H9 (cell line): ENCODE measurements at regions not wholly inside any gene's neighbourhood (a gene's known extent, or its start where the extent isn't known, plus 50 kb on each side); places are given as distances from the start of the nearest gene placed in this dataset.

Experiments
- DNase-seq: peaks from one replicate; pipeline ENCODE4 v3.0.0-alpha.2; 2017
- H2AFZ ChIP-seq: one replicate; pipeline ENCODE4 v1.6.1; 2013; ENCODE audit warnings: mild to moderate bottlenecking, low read length, control low read depth, moderate library complexity
- H2AK5ac ChIP-seq: 2 replicates; pipeline ENCODE4 v1.6.1; 2013; ENCODE audit warnings: low read length, control low read depth, mixed read lengths; ENCODE audit not compliant: insufficient read length
- H2BK120ac ChIP-seq: one replicate; pipeline ENCODE4 v1.6.1; 2013; ENCODE audit warnings: low read depth, mild to moderate bottlenecking, low read length, control low read depth, inconsistent platforms; ENCODE audit not compliant: poor library complexity, severe bottlenecking
- H2BK12ac ChIP-seq: 2 replicates; pipeline ENCODE4 v1.6.1; 2013; ENCODE audit warnings: low read length, control low read depth, mixed read lengths, low read depth; ENCODE audit not compliant: insufficient read length
- H2BK15ac ChIP-seq: 2 replicates; pipeline ENCODE4 v1.6.1; 2013; ENCODE audit warnings: low read depth, low read length, control low read depth
- H2BK20ac ChIP-seq: one replicate; pipeline ENCODE4 v1.6.1; 2013; ENCODE audit warnings: low read depth, mild to moderate bottlenecking, low read length, control low read depth, inconsistent platforms; ENCODE audit not compliant: poor library complexity, severe bottlenecking
- H2BK5ac ChIP-seq: 2 replicates; pipeline ENCODE4 v1.6.1; 2013; ENCODE audit warnings: low read length, control low read depth, mixed read lengths; ENCODE audit not compliant: insufficient read length
- H3K14ac ChIP-seq: 2 replicates; pipeline ENCODE4 v1.6.1; 2013; ENCODE audit warnings: low read length, control low read depth; ENCODE audit not compliant: insufficient read depth
- H3K18ac ChIP-seq: 2 replicates; pipeline ENCODE4 v1.6.1; 2013; ENCODE audit warnings: low read depth, mild to moderate bottlenecking, mixed read lengths, low read length, control low read depth; ENCODE audit not compliant: insufficient read length
- H3K23ac ChIP-seq: 2 replicates; pipeline ENCODE4 v1.6.1; 2013; ENCODE audit warnings: low read length, control low read depth, mixed read lengths, low read depth; ENCODE audit not compliant: insufficient read length
- H3K23me2 ChIP-seq: 2 replicates; pipeline ENCODE4 v1.6.1; 2013; ENCODE audit warnings: low read depth, mild to moderate bottlenecking, mixed read lengths, low read length, control low read depth; ENCODE audit not compliant: insufficient read length, poor library complexity, severe bottlenecking
- H3K27ac ChIP-seq: 2 replicates; pipeline ENCODE4 v1.5.1; 2013; ENCODE audit warnings: low read length, control low read depth, mixed read lengths, low read depth; ENCODE audit not compliant: insufficient read length
- H3K27me3 ChIP-seq: 2 replicates; pipeline ENCODE4 v1.6.1; 2013; ENCODE audit warnings: low read length, control low read depth, inconsistent platforms; ENCODE audit not compliant: insufficient read depth
- H3K4ac ChIP-seq: 2 replicates; pipeline ENCODE4 v1.6.1; 2013; ENCODE audit warnings: low read depth, mild to moderate bottlenecking, control low read depth, inconsistent platforms, low read length, moderate library complexity
- H3K4me1 ChIP-seq: 2 replicates; pipeline ENCODE4 v1.6.1; 2013; ENCODE audit warnings: low read length, control low read depth, inconsistent platforms; ENCODE audit not compliant: insufficient read depth
- H3K4me2 ChIP-seq: 2 replicates; pipeline ENCODE4 v1.6.1; 2013; ENCODE audit warnings: low read length, control low read depth, mixed read lengths; ENCODE audit not compliant: insufficient read length, insufficient read depth
- H3K56ac ChIP-seq: 2 replicates; pipeline ENCODE4 v1.6.1; 2013; ENCODE audit warnings: low read depth, mild to moderate bottlenecking, mixed read lengths, low read length, control low read depth; ENCODE audit not compliant: insufficient read length
- H3K79me1 ChIP-seq: 2 replicates; pipeline ENCODE4 v1.6.1; 2013; ENCODE audit warnings: low read depth, mild to moderate bottlenecking, moderate library complexity, low read length, control low read depth, inconsistent platforms; ENCODE audit not compliant: insufficient read depth, poor library complexity, severe bottlenecking
- H3K79me2 ChIP-seq: 2 replicates; pipeline ENCODE4 v1.6.1; 2013; ENCODE audit warnings: low read length, control low read depth, inconsistent platforms; ENCODE audit not compliant: insufficient read depth
- H3K9ac ChIP-seq: 2 replicates; pipeline ENCODE4 v1.6.1; 2013; ENCODE audit warnings: low read length, control low read depth, mixed read lengths; ENCODE audit not compliant: insufficient read length; ENCODE audit errors: extremely low read depth
- H3K9me3 ChIP-seq: one replicate; pipeline ENCODE4 v1.6.1; 2013; ENCODE audit warnings: low read depth, low read length, inconsistent platforms; ENCODE audit not compliant: control insufficient read depth
- H3T11ph ChIP-seq: one replicate; pipeline ENCODE4 v1.6.1; 2013; ENCODE audit warnings: mild to moderate bottlenecking, low read length, control low read depth, inconsistent platforms
- H4K20me1 ChIP-seq: one replicate; pipeline ENCODE4 v1.6.1; 2013; ENCODE audit not compliant: control insufficient read depth, insufficient read length, insufficient read depth
- H4K5ac ChIP-seq: 2 replicates; pipeline ENCODE4 v1.6.1; 2013; ENCODE audit warnings: low read depth, mild to moderate bottlenecking, mixed read lengths, low read length, control low read depth; ENCODE audit not compliant: insufficient read length
- H4K8ac ChIP-seq: replicated peaks from 2 replicates; pipeline ENCODE4 v1.6.1; 2013; ENCODE audit warnings: low read length, control low read depth, mixed read lengths, low read depth; ENCODE audit not compliant: insufficient read length
- H4K91ac ChIP-seq: 2 replicates; pipeline ENCODE4 v1.6.1; 2013; ENCODE audit warnings: low read depth, mild to moderate bottlenecking, moderate library complexity, mixed read lengths, low read length, control low read depth; ENCODE audit not compliant: insufficient read length
- H3K27ac Mint-ChIP-seq, 3 experiments: 2 replicates in 2 of 3; 3 replicates in 1 of 3; pipeline ENCODE4 v1.8.0; 2020 to 2021; ENCODE audit warnings: mixed read lengths in 3 of 3, mild to moderate bottlenecking in 1 of 3, moderate library complexity in 1 of 3
- H3K27me3 Mint-ChIP-seq: 2 replicates; pipeline ENCODE4 v1.8.0; 2021; ENCODE audit warnings: low read depth, mild to moderate bottlenecking, moderate library complexity, mixed read lengths
- H3K36me3 Mint-ChIP-seq, 3 experiments: 2 replicates in 2 of 3; 3 replicates in 1 of 3; pipeline ENCODE4 v1.8.0; 2020 to 2021; ENCODE audit warnings: low read depth in 3 of 3, mixed read lengths in 3 of 3; ENCODE audit not compliant: insufficient read depth in 1 of 3
- H3K4me1 Mint-ChIP-seq, 2 experiments: 2 replicates each; pipeline ENCODE4 v1.8.0; 2020; ENCODE audit warnings: mixed read lengths in 2 of 2
- H3K4me3 Mint-ChIP-seq, 2 experiments: 2 replicates in 1 of 2; 3 replicates in 1 of 2; pipeline ENCODE4 v1.8.0; 2020 to 2021; ENCODE audit warnings: mild to moderate bottlenecking in 2 of 2, mixed read lengths in 2 of 2, moderate library complexity in 1 of 2
- H3K9me3 Mint-ChIP-seq, 2 experiments: 2 replicates in 1 of 2; 3 replicates in 1 of 2; pipeline ENCODE4 v1.8.0; 2020; ENCODE audit warnings: mild to moderate bottlenecking in 2 of 2, mixed read lengths in 2 of 2, moderate library complexity in 1 of 2
- WGBS: extraction: QIAGEN DNeasy Blood & Tissue Kit; methylation state at CpG from one replicate; pipeline ENCODE4 v1.1.7; 2013; ENCODE audit warnings: missing lambda C conversion rate, low lambda C conversion rate, mixed read lengths; ENCODE audit not compliant: insufficient read length; ENCODE audit errors: extremely low coverage; 5-methylcytosine and 5-hydroxymethylcytosine counted together
- TF ChIP-seq, protein P1 (sequence below): fragments of 200-600 bp; sonication (generic); conservative IDR thresholded peaks from 3 replicates; pipeline ENCODE4 v1.8.0; 2021; ENCODE audit warnings: antibody characterized with exemption, mild to moderate bottlenecking

DNA sequence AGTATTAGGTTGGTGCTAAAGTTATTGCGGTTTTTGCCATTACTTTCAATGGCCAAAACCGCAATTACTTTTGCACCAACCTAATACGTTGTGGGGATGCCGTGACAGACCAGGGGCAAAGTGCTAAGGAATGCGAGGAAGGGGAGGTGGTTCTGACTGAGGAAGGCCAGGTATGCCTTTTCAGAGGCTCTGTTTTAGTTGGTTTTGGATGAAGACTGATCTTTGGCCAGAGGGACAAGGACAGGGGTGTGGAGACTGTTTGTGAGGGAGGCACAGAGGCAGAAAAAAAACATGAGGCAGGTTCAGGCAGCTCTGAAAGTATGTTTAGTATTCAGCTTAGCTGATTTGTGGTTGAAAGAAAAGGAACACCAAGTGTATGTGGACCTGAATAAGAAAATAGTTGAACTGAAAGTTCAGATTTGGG, 358.2 kb downstream of the RPS6KC1 start:
- no peaks in the 10 kb centered on the region for H3K79me1 ChIP-seq
- H4K20me1 ChIP-seq = no peaks in the 10 kb centered on the region
- H3T11ph ChIP-seq = no peak overlapping the region
- no peak overlapping the region for H3K14ac ChIP-seq
- no peaks in the 10 kb centered on the region for H3K4me1 ChIP-seq
- WGBS = no CpG with 5 or more reads among the region's 5 CpGs
- Mint-ChIP-seq H3K36me3 (peaks cover 5 to 10% (median 9%) of the 10 kb centered on the region in 3 experiments; a peak in 4 of 7 replicates), H3K27me3 (peaks cover 5% of the 10 kb centered on the region), H3K27ac (no peak overlapping the region), H3K4me3 (no peak overlapping the region), H3K4me1 (peaks cover 16 to 20% of the 10 kb centered on the region in 2 experiments), H3K9me3 (peaks cover 8 to 10% of the 10 kb centered on the region in 2 experiments; a peak in 4 of 5 replicates)
- H3K9me3 ChIP-seq = no peaks in the 10 kb centered on the region
- H3K23ac ChIP-seq = no peak overlapping the region
- no peaks in the 10 kb centered on the region for H3K79me2 ChIP-seq
- H3K9ac ChIP-seq = no peak overlapping the region
- no peak overlapping the region for H2BK12ac ChIP-seq
- no peak overlapping the region for H3K4me2 ChIP-seq
- TF ChIP-seq, protein P1, sequence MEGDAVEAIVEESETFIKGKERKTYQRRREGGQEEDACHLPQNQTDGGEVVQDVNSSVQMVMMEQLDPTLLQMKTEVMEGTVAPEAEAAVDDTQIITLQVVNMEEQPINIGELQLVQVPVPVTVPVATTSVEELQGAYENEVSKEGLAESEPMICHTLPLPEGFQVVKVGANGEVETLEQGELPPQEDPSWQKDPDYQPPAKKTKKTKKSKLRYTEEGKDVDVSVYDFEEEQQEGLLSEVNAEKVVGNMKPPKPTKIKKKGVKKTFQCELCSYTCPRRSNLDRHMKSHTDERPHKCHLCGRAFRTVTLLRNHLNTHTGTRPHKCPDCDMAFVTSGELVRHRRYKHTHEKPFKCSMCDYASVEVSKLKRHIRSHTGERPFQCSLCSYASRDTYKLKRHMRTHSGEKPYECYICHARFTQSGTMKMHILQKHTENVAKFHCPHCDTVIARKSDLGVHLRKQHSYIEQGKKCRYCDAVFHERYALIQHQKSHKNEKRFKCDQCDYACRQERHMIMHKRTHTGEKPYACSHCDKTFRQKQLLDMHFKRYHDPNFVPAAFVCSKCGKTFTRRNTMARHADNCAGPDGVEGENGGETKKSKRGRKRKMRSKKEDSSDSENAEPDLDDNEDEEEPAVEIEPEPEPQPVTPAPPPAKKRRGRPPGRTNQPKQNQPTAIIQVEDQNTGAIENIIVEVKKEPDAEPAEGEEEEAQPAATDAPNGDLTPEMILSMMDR = no peak
- no peak overlapping the region for H2AFZ ChIP-seq
- no peak overlapping the region for H4K8ac ChIP-seq
- no peak overlapping the region for H2BK15ac ChIP-seq
- no peak overlapping the region for H2BK120ac ChIP-seq
- H3K23me2 ChIP-seq = no peaks in the 10 kb centered on the region
- DNase-seq = no peak
- H2AK5ac ChIP-seq = no peak overlapping the region
- no peak overlapping the region for H3K27ac ChIP-seq
- H4K91ac ChIP-seq = no peak overlapping the region
- H3K56ac ChIP-seq = no peak overlapping the region
- no peak overlapping the region for H2BK20ac ChIP-seq
- no peak overlapping the region for H3K18ac ChIP-seq
- no peak overlapping the region for H4K5ac ChIP-seq
- no peak overlapping the region for H3K4ac ChIP-seq
- no peak overlapping the region for H2BK5ac ChIP-seq
- no peaks in the 10 kb centered on the region for H3K27me3 ChIP-seq
